H9 (cell line): ENCODE measurements at regions not wholly inside any gene's neighbourhood (a gene's known extent, or its start where the extent isn't known, plus 50 kb on each side); places are given as distances from the start of the nearest gene placed in this dataset.

Source experiments
- DNase-seq: peaks from one replicate; pipeline ENCODE4 v3.0.0-alpha.2; 2017
- H2AFZ ChIP-seq: one replicate; pipeline ENCODE4 v1.6.1; 2013; ENCODE audit warnings: mild to moderate bottlenecking, low read length, control low read depth, moderate library complexity
- H2AK5ac ChIP-seq: 2 replicates; pipeline ENCODE4 v1.6.1; 2013; ENCODE audit warnings: low read length, control low read depth, mixed read lengths; ENCODE audit not compliant: insufficient read length
- H2BK120ac ChIP-seq: one replicate; pipeline ENCODE4 v1.6.1; 2013; ENCODE audit warnings: low read depth, mild to moderate bottlenecking, low read length, control low read depth, inconsistent platforms; ENCODE audit not compliant: poor library complexity, severe bottlenecking
- H2BK12ac ChIP-seq: 2 replicates; pipeline ENCODE4 v1.6.1; 2013; ENCODE audit warnings: low read length, control low read depth, mixed read lengths, low read depth; ENCODE audit not compliant: insufficient read length
- H2BK15ac ChIP-seq: 2 replicates; pipeline ENCODE4 v1.6.1; 2013; ENCODE audit warnings: low read depth, low read length, control low read depth
- H2BK20ac ChIP-seq: one replicate; pipeline ENCODE4 v1.6.1; 2013; ENCODE audit warnings: low read depth, mild to moderate bottlenecking, low read length, control low read depth, inconsistent platforms; ENCODE audit not compliant: poor library complexity, severe bottlenecking
- H2BK5ac ChIP-seq: 2 replicates; pipeline ENCODE4 v1.6.1; 2013; ENCODE audit warnings: low read length, control low read depth, mixed read lengths; ENCODE audit not compliant: insufficient read length
- H3K14ac ChIP-seq: 2 replicates; pipeline ENCODE4 v1.6.1; 2013; ENCODE audit warnings: low read length, control low read depth; ENCODE audit not compliant: insufficient read depth
- H3K18ac ChIP-seq: 2 replicates; pipeline ENCODE4 v1.6.1; 2013; ENCODE audit warnings: low read depth, mild to moderate bottlenecking, mixed read lengths, low read length, control low read depth; ENCODE audit not compliant: insufficient read length
- H3K23ac ChIP-seq: 2 replicates; pipeline ENCODE4 v1.6.1; 2013; ENCODE audit warnings: low read length, control low read depth, mixed read lengths, low read depth; ENCODE audit not compliant: insufficient read length
- H3K23me2 ChIP-seq: 2 replicates; pipeline ENCODE4 v1.6.1; 2013; ENCODE audit warnings: low read depth, mild to moderate bottlenecking, mixed read lengths, low read length, control low read depth; ENCODE audit not compliant: insufficient read length, poor library complexity, severe bottlenecking
- H3K27ac ChIP-seq: 2 replicates; pipeline ENCODE4 v1.5.1; 2013; ENCODE audit warnings: low read length, control low read depth, mixed read lengths, low read depth; ENCODE audit not compliant: insufficient read length
- H3K27me3 ChIP-seq: 2 replicates; pipeline ENCODE4 v1.6.1; 2013; ENCODE audit warnings: low read length, control low read depth, inconsistent platforms; ENCODE audit not compliant: insufficient read depth
- H3K4ac ChIP-seq: 2 replicates; pipeline ENCODE4 v1.6.1; 2013; ENCODE audit warnings: low read depth, mild to moderate bottlenecking, control low read depth, inconsistent platforms, low read length, moderate library complexity
- H3K4me1 ChIP-seq: 2 replicates; pipeline ENCODE4 v1.6.1; 2013; ENCODE audit warnings: low read length, control low read depth, inconsistent platforms; ENCODE audit not compliant: insufficient read depth
- H3K4me2 ChIP-seq: 2 replicates; pipeline ENCODE4 v1.6.1; 2013; ENCODE audit warnings: low read length, control low read depth, mixed read lengths; ENCODE audit not compliant: insufficient read length, insufficient read depth
- H3K56ac ChIP-seq: 2 replicates; pipeline ENCODE4 v1.6.1; 2013; ENCODE audit warnings: low read depth, mild to moderate bottlenecking, mixed read lengths, low read length, control low read depth; ENCODE audit not compliant: insufficient read length
- H3K79me1 ChIP-seq: 2 replicates; pipeline ENCODE4 v1.6.1; 2013; ENCODE audit warnings: low read depth, mild to moderate bottlenecking, moderate library complexity, low read length, control low read depth, inconsistent platforms; ENCODE audit not compliant: insufficient read depth, poor library complexity, severe bottlenecking
- H3K79me2 ChIP-seq: 2 replicates; pipeline ENCODE4 v1.6.1; 2013; ENCODE audit warnings: low read length, control low read depth, inconsistent platforms; ENCODE audit not compliant: insufficient read depth
- H3K9ac ChIP-seq: 2 replicates; pipeline ENCODE4 v1.6.1; 2013; ENCODE audit warnings: low read length, control low read depth, mixed read lengths; ENCODE audit not compliant: insufficient read length; ENCODE audit errors: extremely low read depth
- H3K9me3 ChIP-seq: one replicate; pipeline ENCODE4 v1.6.1; 2013; ENCODE audit warnings: low read depth, low read length, inconsistent platforms; ENCODE audit not compliant: control insufficient read depth
- H3T11ph ChIP-seq: one replicate; pipeline ENCODE4 v1.6.1; 2013; ENCODE audit warnings: mild to moderate bottlenecking, low read length, control low read depth, inconsistent platforms
- H4K20me1 ChIP-seq: one replicate; pipeline ENCODE4 v1.6.1; 2013; ENCODE audit not compliant: control insufficient read depth, insufficient read length, insufficient read depth
- H4K5ac ChIP-seq: 2 replicates; pipeline ENCODE4 v1.6.1; 2013; ENCODE audit warnings: low read depth, mild to moderate bottlenecking, mixed read lengths, low read length, control low read depth; ENCODE audit not compliant: insufficient read length
- H4K8ac ChIP-seq: replicated peaks from 2 replicates; pipeline ENCODE4 v1.6.1; 2013; ENCODE audit warnings: low read length, control low read depth, mixed read lengths, low read depth; ENCODE audit not compliant: insufficient read length
- H4K91ac ChIP-seq: 2 replicates; pipeline ENCODE4 v1.6.1; 2013; ENCODE audit warnings: low read depth, mild to moderate bottlenecking, moderate library complexity, mixed read lengths, low read length, control low read depth; ENCODE audit not compliant: insufficient read length
- H3K27ac Mint-ChIP-seq, 3 experiments: 2 replicates in 2 of 3; 3 replicates in 1 of 3; pipeline ENCODE4 v1.8.0; 2020 to 2021; ENCODE audit warnings: mixed read lengths in 3 of 3, mild to moderate bottlenecking in 1 of 3, moderate library complexity in 1 of 3
- H3K27me3 Mint-ChIP-seq: 2 replicates; pipeline ENCODE4 v1.8.0; 2021; ENCODE audit warnings: low read depth, mild to moderate bottlenecking, moderate library complexity, mixed read lengths
- H3K36me3 Mint-ChIP-seq, 3 experiments: 2 replicates in 2 of 3; 3 replicates in 1 of 3; pipeline ENCODE4 v1.8.0; 2020 to 2021; ENCODE audit warnings: low read depth in 3 of 3, mixed read lengths in 3 of 3; ENCODE audit not compliant: insufficient read depth in 1 of 3
- H3K4me1 Mint-ChIP-seq, 2 experiments: 2 replicates each; pipeline ENCODE4 v1.8.0; 2020; ENCODE audit warnings: mixed read lengths in 2 of 2
- H3K4me3 Mint-ChIP-seq, 2 experiments: 2 replicates in 1 of 2; 3 replicates in 1 of 2; pipeline ENCODE4 v1.8.0; 2020 to 2021; ENCODE audit warnings: mild to moderate bottlenecking in 2 of 2, mixed read lengths in 2 of 2, moderate library complexity in 1 of 2
- H3K9me3 Mint-ChIP-seq, 2 experiments: 2 replicates in 1 of 2; 3 replicates in 1 of 2; pipeline ENCODE4 v1.8.0; 2020; ENCODE audit warnings: mild to moderate bottlenecking in 2 of 2, mixed read lengths in 2 of 2, moderate library complexity in 1 of 2
- CTCF ChIP-seq: fragments of 200-600 bp; sonication (generic); conservative IDR thresholded peaks from 3 replicates; pipeline ENCODE4 v1.8.0; 2021; ENCODE audit warnings: antibody characterized with exemption, mild to moderate bottlenecking
- WGBS: extraction: QIAGEN DNeasy Blood & Tissue Kit; methylation state at CpG from one replicate; pipeline ENCODE4 v1.1.7; 2013; ENCODE audit warnings: missing lambda C conversion rate, low lambda C conversion rate, mixed read lengths; ENCODE audit not compliant: insufficient read length; ENCODE audit errors: extremely low coverage; 5-methylcytosine and 5-hydroxymethylcytosine counted together

GRCh38 chr20:10919396-10920140 is 245.8 kb upstream of the JAG1 start:
- Histone ChIP-seq H3K23me2 (no peaks in the 10 kb centered on the region), H3K27me3 (no peaks in the 10 kb centered on the region), H4K91ac (no peak overlapping the region), H3K4me1 (no peaks in the 10 kb centered on the region), H3K79me1 (no peaks in the 10 kb centered on the region), H3K79me2 (no peaks in the 10 kb centered on the region), H2BK15ac (no peak overlapping the region), H2AK5ac (no peak overlapping the region), H3K4ac (no peak overlapping the region), H3K4me2 (no peak overlapping the region), H3T11ph (no peak overlapping the region), H3K23ac (no peak overlapping the region), H3K56ac (no peak overlapping the region), H4K20me1 (no peaks in the 10 kb centered on the region), H2BK120ac (no peak overlapping the region), H3K9ac (no peak overlapping the region), H2BK20ac (no peak overlapping the region), H2AFZ (no peak overlapping the region), H4K8ac (no peak overlapping the region), H4K5ac (no peak overlapping the region), H3K9me3 (no peaks in the 10 kb centered on the region), H2BK5ac (no peak overlapping the region), H3K18ac (no peak overlapping the region), H3K27ac (no peak overlapping the region), H3K14ac (no peak overlapping the region), H2BK12ac (no peak overlapping the region)
- WGBS: no CpG with 5 or more reads among the region's 6 CpGs
- DNase-seq: no peak
- Mint-ChIP-seq H3K4me3 (no peak overlapping the region), H3K9me3 (peaks cover 4 to 5% of the 10 kb centered on the region in 2 experiments; a peak in 4 of 5 replicates), H3K4me1 (peaks cover 6 to 7% of the 10 kb centered on the region in 2 experiments; a peak in 2 of 4 replicates), H3K27ac (peak overlapping the region in 1 of 3 experiments; percentile 65; a peak in 1 of 7 replicates), H3K27me3 (no peaks in the 10 kb centered on the region), H3K36me3 (0 out of 7 replicates have a peak, but pooled peaks cover 0 to 7% (median 0%) of the 10 kb centered on the region in 3 experiments)
- no peak for TF ChIP-seq CTCF
